OCI-LY7 (cell line): ENCODE measurements at regions not wholly inside any gene's neighbourhood (a gene's known extent, or its start where the extent isn't known, plus 50 kb on each side); places are given as distances from the start of the nearest gene placed in this dataset.
"Not testable (repeated sequence)": the region's sequence is repeated elsewhere in the genome, so short reads cannot be mapped to it uniquely, and the experiment has no call there.

ENCODE experiments used
- BruUV-seq: library from RNA; stranded (reverse); fragments of 400-500 nt; replicated peaks from 2 replicates; lab custom pipeline; 2021; lab: Mats Ljungman, UMichigan
- CTCF ChIA-PET: fragments of 300-600 bp; sonication (Branson Sonifier 250); formaldehyde crosslinking; loops from one replicate; lab custom pipeline; 2022; ENCODE audit warnings: antibody characterized with exemption; ENCODE audit not compliant: unreplicated experiment; lab: Charles Lee
- POLR2A ChIA-PET: fragments of 300-600 bp; sonication (Branson Sonifier 250); formaldehyde crosslinking; loops from one replicate; lab custom pipeline; 2022; ENCODE audit warnings: antibody characterized with exemption; lab: Charles Lee
- DNase-seq: peaks from one replicate; pipeline ENCODE4 v3.0.0-alpha.2; 2015; ENCODE audit warnings: low spot score
- H2AFZ ChIP-seq: fragments of 200-600 bp; sonication (generic), shearing (Covaris generic); 2 replicates; pipeline ENCODE4 v1.6.1; 2014; ENCODE audit warnings: mild to moderate bottlenecking, antibody characterized with exemption, low read length, moderate library complexity
- H3K27ac ChIP-seq: fragments of 200-600 bp; sonication (generic); 2 replicates; pipeline ENCODE4 v1.5.1; 2014; ENCODE audit warnings: mixed run types, low read depth, mild to moderate bottlenecking, moderate library complexity, low read length, inconsistent platforms; ENCODE audit not compliant: poor library complexity, severe bottlenecking
- H3K36me3 ChIP-seq: fragments of 200-600 bp; sonication (generic); 2 replicates; pipeline ENCODE4 v1.6.1; 2014; ENCODE audit warnings: mild to moderate bottlenecking, antibody characterized with exemption, low read length, moderate library complexity, mixed read lengths; ENCODE audit not compliant: insufficient read depth
- H3K4me1 ChIP-seq: fragments of 200-600 bp; sonication (generic); 2 replicates; pipeline ENCODE4 v1.5.1; 2014; ENCODE audit warnings: mild to moderate bottlenecking, low read length; ENCODE audit not compliant: insufficient read depth, poor library complexity, severe bottlenecking
- H3K4me2 ChIP-seq: fragments of 200-600 bp; sonication (generic); 2 replicates; pipeline ENCODE4 v1.6.1; 2014; ENCODE audit warnings: mild to moderate bottlenecking, low read length
- H3K4me3 ChIP-seq: fragments of 200-600 bp; sonication (generic); 2 replicates; pipeline ENCODE4 v1.5.1; 2014; ENCODE audit warnings: mild to moderate bottlenecking, low read depth, low read length; ENCODE audit not compliant: poor library complexity, severe bottlenecking
- H3K79me2 ChIP-seq: fragments of 200-600 bp; sonication (generic); 2 replicates; pipeline ENCODE4 v1.6.1; 2016; ENCODE audit warnings: low read depth, mild to moderate bottlenecking, low read length, moderate library complexity, mixed read lengths; ENCODE audit not compliant: insufficient read depth
- H3K9me2 ChIP-seq: fragments of 200-600 bp; sonication (generic); 2 replicates; pipeline ENCODE4 v1.6.1; 2016; ENCODE audit warnings: mild to moderate bottlenecking, low read length, mixed read lengths; ENCODE audit not compliant: insufficient read depth
- H3K9me3 ChIP-seq: fragments of 200-600 bp; sonication (generic); 2 replicates; pipeline ENCODE4 v1.6.1; 2014; ENCODE audit warnings: mild to moderate bottlenecking, mixed run types, low read length, mixed read lengths
- H4K20me1 ChIP-seq: fragments of 200-600 bp; sonication (generic); 2 replicates; pipeline ENCODE4 v1.6.1; 2014; ENCODE audit warnings: mild to moderate bottlenecking, antibody characterized with exemption, low read length, moderate library complexity, mixed read lengths; ENCODE audit not compliant: insufficient read depth
- CTCF ChIP-seq: fragments of 200-600 bp; sonication (generic); conservative IDR thresholded peaks from 2 replicates; pipeline ENCODE4 v1.5.1; 2014; ENCODE audit warnings: mild to moderate bottlenecking, antibody characterized with exemption, low read length, moderate library complexity, mixed read lengths
- EZH2phosphoT487 ChIP-seq: fragments of 200-600 bp; sonication (generic); IDR thresholded peaks from 2 replicates; pipeline ENCODE4 v1.6.1; 2018; ENCODE audit warnings: low read depth, borderline replicate concordance, mild to moderate bottlenecking, mixed run types, antibody characterized with exemption, low read length, moderate library complexity, mixed read lengths
- intact Hi-C: fragments of 100-400 bp; cut with micrococcal nuclease; formaldehyde crosslinking; loops from one replicate; pipeline ENCODE4 v1.10.0; 2022; ENCODE audit not compliant: unreplicated experiment

GRCh38 chrX:1041091-1041490, 171.4 kb downstream of the CRLF2 start:
- no peaks in the 10 kb centered on the region for H3K36me3 ChIP-seq
- no peaks in the 10 kb centered on the region for H4K20me1 ChIP-seq
- no peaks in the 10 kb centered on the region for H3K4me1 ChIP-seq
- DNase-seq, result no peak
- no peak overlapping the region for H3K4me2 ChIP-seq
- peaks cover 8% of the 10 kb centered on the region; the same call in 1 of the 2 replicates for H3K9me3 ChIP-seq
- H3K79me2 ChIP-seq, result no peaks in the 10 kb centered on the region
- H2AFZ ChIP-seq, result no peak overlapping the region
- intact Hi-C loops, result no loop called here
- no peak overlapping the region for H3K4me3 ChIP-seq
- TF ChIP-seq EZH2phosphoT487 (no peak), CTCF (no peak)
- ChIA-PET CTCF (no interaction called here), POLR2A (no interaction called here)
- no peak overlapping the region for H3K27ac ChIP-seq
- no peaks in the 10 kb centered on the region for H3K9me2 ChIP-seq
- no TSS peak for BruUV-seq

GRCh38 chrX:1035931-1036330, 176.5 kb downstream of the CRLF2 start:
- H3K9me2 ChIP-seq, H4K20me1 ChIP-seq, H3K79me2 ChIP-seq, H3K27ac ChIP-seq, H3K9me3 ChIP-seq, H3K4me3 ChIP-seq, H2AFZ ChIP-seq, BruUV-seq, H3K4me1 ChIP-seq, intact Hi-C loops, H3K36me3 ChIP-seq, POLR2A ChIA-PET, CTCF ChIA-PET, H3K4me2 ChIP-seq, DNase-seq: not testable (repeated sequence)

GRCh38 chrX:1035206-1035605, 177.2 kb downstream of the CRLF2 start:
- H3K9me3 ChIP-seq, result no peaks in the 10 kb centered on the region
- DNase-seq, result no peak
- H3K79me2 ChIP-seq, result no peaks in the 10 kb centered on the region
- intact Hi-C loops, result no loop called here
- H3K9me2 ChIP-seq, result no peaks in the 10 kb centered on the region
- no peaks in the 10 kb centered on the region for H3K36me3 ChIP-seq
- no peak overlapping the region for H2AFZ ChIP-seq
- no peaks in the 10 kb centered on the region for H3K4me1 ChIP-seq
- H4K20me1 ChIP-seq, result no peaks in the 10 kb centered on the region
- H3K4me2 ChIP-seq, result no peak overlapping the region
- no TSS peak for BruUV-seq
- ChIA-PET CTCF (no interaction called here), POLR2A (no interaction called here)
- H3K4me3 ChIP-seq, result no peak overlapping the region
- TF ChIP-seq CTCF (no peak), EZH2phosphoT487 (no peak)
- no peak overlapping the region for H3K27ac ChIP-seq
